ENCODE measurements at regions not wholly inside any gene's neighbourhood (a gene's known extent, or its start where the extent isn't known, plus 50 kb on each side); places are given as distances from the start of the nearest gene placed in this dataset.

DNA sequence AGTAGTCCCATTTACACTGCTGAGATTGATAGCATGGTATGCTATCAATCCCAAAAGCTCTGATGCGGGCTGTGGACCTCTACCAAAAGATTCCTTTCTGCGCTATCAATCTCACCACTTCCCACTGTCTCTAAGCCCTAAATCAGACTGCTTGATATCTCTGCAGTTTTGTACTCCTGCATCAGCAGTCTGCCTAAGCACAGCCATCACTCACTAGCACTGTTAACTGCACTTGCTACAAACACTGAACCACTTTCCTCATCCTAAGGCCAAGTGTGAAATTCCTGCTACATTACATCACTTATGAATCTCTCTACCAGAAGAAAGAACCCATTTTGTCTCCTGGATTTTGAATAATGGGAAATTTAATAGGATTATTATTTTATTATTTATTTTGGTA lies 237.0 kb downstream of the HNMT start:
- DNase-seq (no peak), FAIRE-seq (no peak)
- H3K27me3 ChIP-seq (ENCODE audit: control insufficient read depth, insufficient read depth, low read length): no peaks in the 10 kb centered on the region
- TF ChIP-seq, protein P1, sequence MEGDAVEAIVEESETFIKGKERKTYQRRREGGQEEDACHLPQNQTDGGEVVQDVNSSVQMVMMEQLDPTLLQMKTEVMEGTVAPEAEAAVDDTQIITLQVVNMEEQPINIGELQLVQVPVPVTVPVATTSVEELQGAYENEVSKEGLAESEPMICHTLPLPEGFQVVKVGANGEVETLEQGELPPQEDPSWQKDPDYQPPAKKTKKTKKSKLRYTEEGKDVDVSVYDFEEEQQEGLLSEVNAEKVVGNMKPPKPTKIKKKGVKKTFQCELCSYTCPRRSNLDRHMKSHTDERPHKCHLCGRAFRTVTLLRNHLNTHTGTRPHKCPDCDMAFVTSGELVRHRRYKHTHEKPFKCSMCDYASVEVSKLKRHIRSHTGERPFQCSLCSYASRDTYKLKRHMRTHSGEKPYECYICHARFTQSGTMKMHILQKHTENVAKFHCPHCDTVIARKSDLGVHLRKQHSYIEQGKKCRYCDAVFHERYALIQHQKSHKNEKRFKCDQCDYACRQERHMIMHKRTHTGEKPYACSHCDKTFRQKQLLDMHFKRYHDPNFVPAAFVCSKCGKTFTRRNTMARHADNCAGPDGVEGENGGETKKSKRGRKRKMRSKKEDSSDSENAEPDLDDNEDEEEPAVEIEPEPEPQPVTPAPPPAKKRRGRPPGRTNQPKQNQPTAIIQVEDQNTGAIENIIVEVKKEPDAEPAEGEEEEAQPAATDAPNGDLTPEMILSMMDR (IDR thresholded peaks at IDR 0.05; ENCODE audit: borderline replicate concordance, extremely low read depth, insufficient read depth): no peak
- H3K9me3 ChIP-seq (ENCODE audit: control insufficient read depth in 2 of 3, insufficient read depth in 1 of 3, low read length in 3 of 3): no peaks in the 10 kb centered on the region
- H3K27ac ChIP-seq (ENCODE audit: low read depth in 2 of 2, low read length in 2 of 2): no peak overlapping the region
- H3K9ac ChIP-seq (ENCODE audit: low read length in 3 of 3): no peak overlapping the region
- intact Hi-C loops (cut with DNase I): no loop called here
- no peaks in the 10 kb centered on the region for H3K4me1 ChIP-seq (ENCODE audit: control insufficient read depth in 2 of 3, insufficient read depth in 2 of 3, low read depth in 1 of 3, low read length in 3 of 3)
- no peak overlapping the region for H3K4me3 ChIP-seq (ENCODE audit: low read length in 3 of 3)
- H3K36me3 ChIP-seq (ENCODE audit: control insufficient read depth in 2 of 3, insufficient read depth in 3 of 3, low read length in 3 of 3): no peaks in the 10 kb centered on the region

DNA sequence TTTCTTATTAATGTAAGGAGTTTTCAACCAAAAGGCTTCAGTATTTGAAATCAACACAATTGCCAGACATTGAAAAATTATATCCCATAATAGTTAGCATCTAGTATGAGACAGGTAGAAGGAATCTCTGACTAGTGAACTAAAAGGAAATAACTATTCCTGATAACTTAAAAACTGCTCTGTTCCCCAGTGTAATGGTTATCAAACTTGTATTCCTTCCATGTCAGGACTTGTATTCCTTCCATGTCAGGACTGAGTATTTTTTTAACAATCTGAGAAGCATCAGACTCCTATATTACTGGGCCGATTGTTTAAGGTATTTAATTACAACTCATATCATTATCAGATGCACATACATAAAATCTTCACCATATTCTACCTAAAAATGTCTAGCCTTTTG lies 238.5 kb downstream of the HNMT start:
- Histone ChIP-seq H3K4me1 (ENCODE audit: control insufficient read depth in 2 of 3, insufficient read depth in 2 of 3, low read depth in 1 of 3, low read length in 3 of 3) (no peaks in the 10 kb centered on the region), H3K9ac (ENCODE audit: low read length in 3 of 3) (no peak overlapping the region), H3K4me3 (ENCODE audit: low read length in 3 of 3) (no peak overlapping the region), H3K27ac (ENCODE audit: low read depth in 2 of 2, low read length in 2 of 2) (no peak overlapping the region), H3K9me3 (ENCODE audit: control insufficient read depth in 2 of 3, insufficient read depth in 1 of 3, low read length in 3 of 3) (no peaks in the 10 kb centered on the region), H3K36me3 (ENCODE audit: control insufficient read depth in 2 of 3, insufficient read depth in 3 of 3, low read length in 3 of 3) (no peaks in the 10 kb centered on the region), H3K27me3 (ENCODE audit: control insufficient read depth, insufficient read depth, low read length) (no peaks in the 10 kb centered on the region)
- TF ChIP-seq, protein P1 (IDR thresholded peaks at IDR 0.05; ENCODE audit: borderline replicate concordance, extremely low read depth, insufficient read depth): no peak
- intact Hi-C loops (cut with DNase I): no loop called here
- DNase-seq (no peak), FAIRE-seq (no peak)

DNA sequence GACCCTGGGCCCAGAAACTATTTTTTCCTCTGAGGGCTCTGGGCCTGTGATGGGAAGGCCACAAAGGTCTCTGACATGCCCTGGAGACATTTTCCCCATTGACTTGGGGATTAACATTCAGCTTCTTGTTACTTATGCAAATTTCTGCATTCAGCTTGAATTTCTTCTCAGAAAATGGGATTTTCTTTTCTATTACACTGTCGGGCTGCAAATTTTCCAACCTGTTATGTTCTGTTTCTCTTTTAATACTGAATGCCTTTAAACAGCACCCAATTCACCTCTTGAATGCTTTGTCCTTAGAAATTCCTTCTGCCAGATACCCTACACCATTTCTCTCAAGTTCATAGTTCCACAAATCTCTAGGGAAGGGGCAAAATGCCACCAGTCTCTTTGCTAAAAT lies 241.0 kb downstream of the HNMT start:
- intact Hi-C loops (cut with DNase I): no loop called here
- H3K4me1 ChIP-seq (ENCODE audit: control insufficient read depth in 2 of 3, insufficient read depth in 2 of 3, low read depth in 1 of 3, low read length in 3 of 3): no peaks in the 10 kb centered on the region
- H3K27me3 ChIP-seq (ENCODE audit: control insufficient read depth, insufficient read depth, low read length): no peaks in the 10 kb centered on the region
- no peaks in the 10 kb centered on the region for H3K9me3 ChIP-seq (ENCODE audit: control insufficient read depth in 2 of 3, insufficient read depth in 1 of 3, low read length in 3 of 3)
- H3K36me3 ChIP-seq (ENCODE audit: control insufficient read depth in 2 of 3, insufficient read depth in 3 of 3, low read length in 3 of 3): no peaks in the 10 kb centered on the region
- H3K27ac ChIP-seq (ENCODE audit: low read depth in 2 of 2, low read length in 2 of 2): no peak overlapping the region
- FAIRE-seq: no peak
- TF ChIP-seq, protein P1 (IDR thresholded peaks at IDR 0.05; ENCODE audit: borderline replicate concordance, extremely low read depth, insufficient read depth): no peak
- no peak overlapping the region for H3K4me3 ChIP-seq (ENCODE audit: low read length in 3 of 3)
- no peak for DNase-seq
- H3K9ac ChIP-seq (ENCODE audit: low read length in 3 of 3): no peak overlapping the region
